RKO (cell line): ENCODE measurements at regions not wholly inside any gene's neighbourhood (a gene's known extent, or its start where the extent isn't known, plus 50 kb on each side); places are given as distances from the start of the nearest gene placed in this dataset.

Source experiments
- DNase-seq: peaks from one replicate; pipeline ENCODE4 v3.0.0-alpha.2; 2016; ENCODE audit warnings: low spot score

GRCh38 chr1:147852706-147853225, 49.8 kb upstream of the GJA8 start:
- no peak for DNase-seq
